Colonic mucosa (tissue), 4 donors: ENCODE measurements at regions not wholly inside any gene's neighbourhood (a gene's known extent, or its start where the extent isn't known, plus 50 kb on each side); places are given as distances from the start of the nearest gene placed in this dataset.

Experiments
- DNase-seq: peaks from one replicate; pipeline ENCODE4 v3.0.0-alpha.2; 2020
- H3K27ac ChIP-seq: fragments of 200-600 bp; one replicate; pipeline ENCODE4 v1.8.0; 2021
- H3K27me3 ChIP-seq: fragments of 200-600 bp; one replicate; pipeline ENCODE4 v1.8.0; 2021
- H3K36me3 ChIP-seq: fragments of 200-600 bp; one replicate; pipeline ENCODE4 v1.8.0; 2021
- H3K4me1 ChIP-seq: fragments of 200-600 bp; one replicate; pipeline ENCODE4 v1.8.0; 2021; ENCODE audit warnings: mild to moderate bottlenecking
- H3K4me3 ChIP-seq: fragments of 200-600 bp; one replicate; pipeline ENCODE4 v1.8.0; 2021
- H3K9ac ChIP-seq, 2 donors: one replicate each; pipeline ENCODE4 v1.7.0; 2013; ENCODE audit warnings: control low read depth in 2 of 2, low read depth in 2 of 2, low read length in 2 of 2
- H3K9me3 ChIP-seq: fragments of 200-600 bp; one replicate; pipeline ENCODE4 v1.8.0; 2021
- CTCF ChIP-seq: fragments of 200-600 bp; IDR thresholded peaks from one replicate; pipeline ENCODE4 v1.8.0; 2022; ENCODE audit warnings: antibody characterized with exemption, mild to moderate bottlenecking
- intact Hi-C: fragments of 100-400 bp; cut with DNase I; formaldehyde crosslinking; loops from one replicate; pipeline ENCODE4 v1.14.1; 2022
- donor health status: healthy.
- donor health status: DM: no; HTN: no; CAD: no.
- donor health status: DM: no; HTN: no; CAD: no.

- Histone ChIP-seq H3K27me3 (no peaks in the 10 kb centered on the region), H3K27ac (no peak overlapping the region), H3K36me3 (no peaks in the 10 kb centered on the region), H3K9ac (no peak overlapping the region), H3K4me3 (no peak overlapping the region), H3K9me3 (no peaks in the 10 kb centered on the region), H3K4me1 (no peaks in the 10 kb centered on the region)
- intact Hi-C loops: no loop called here
- no peak for TF ChIP-seq CTCF
- DNase-seq: no peak
Observed at GRCh38 chr18:72648079-72648478, 103.9 kb upstream of the CBLN2 start.

- Histone ChIP-seq H3K4me1 (no peaks in the 10 kb centered on the region), H3K4me3 (no peak overlapping the region), H3K36me3 (no peaks in the 10 kb centered on the region), H3K27me3 (no peaks in the 10 kb centered on the region), H3K9ac (no peak overlapping the region), H3K9me3 (no peaks in the 10 kb centered on the region), H3K27ac (no peak overlapping the region)
- no peak for DNase-seq
- intact Hi-C loops: no loop called here
- no peak for TF ChIP-seq CTCF
Observed at GRCh38 chr18:72640557-72640956, 96.4 kb upstream of the CBLN2 start.

GRCh38 chr18:72638376-72638775, 94.2 kb upstream of the CBLN2 start:
- Histone ChIP-seq H3K27me3 (no peaks in the 10 kb centered on the region), H3K9me3 (no peaks in the 10 kb centered on the region), H3K4me3 (no peak overlapping the region), H3K9ac (no peak overlapping the region), H3K27ac (no peak overlapping the region), H3K4me1 (no peaks in the 10 kb centered on the region), H3K36me3 (no peaks in the 10 kb centered on the region)
- intact Hi-C loops: no loop called here
- TF ChIP-seq CTCF: no peak
- DNase-seq: no peak

GRCh38 chr18:72637721-72638120, 93.6 kb upstream of the CBLN2 start:
- no peak overlapping the region for H3K27ac ChIP-seq
- no peak for DNase-seq
- TF ChIP-seq CTCF: no peak
- no peaks in the 10 kb centered on the region for H3K4me1 ChIP-seq
- no peaks in the 10 kb centered on the region for H3K36me3 ChIP-seq
- no peak overlapping the region for H3K9ac ChIP-seq
- no peak overlapping the region for H3K4me3 ChIP-seq
- no peaks in the 10 kb centered on the region for H3K27me3 ChIP-seq
- intact Hi-C loops: no loop called here
- H3K9me3 ChIP-seq: no peaks in the 10 kb centered on the region

GRCh38 chr18:72637299-72637698, 93.2 kb upstream of the CBLN2 start:
- Histone ChIP-seq H3K4me3 (no peak overlapping the region), H3K27ac (no peak overlapping the region), H3K9ac (no peak overlapping the region), H3K27me3 (no peaks in the 10 kb centered on the region), H3K9me3 (no peaks in the 10 kb centered on the region), H3K4me1 (no peaks in the 10 kb centered on the region), H3K36me3 (no peaks in the 10 kb centered on the region)
- TF ChIP-seq CTCF: no peak
- DNase-seq: no peak
- intact Hi-C loops: no loop called here

GRCh38 chr18:72636611-72637010, 92.5 kb upstream of the CBLN2 start:
- H3K4me3 ChIP-seq: no peak overlapping the region
- no peak overlapping the region for H3K27ac ChIP-seq
- TF ChIP-seq CTCF: no peak
- DNase-seq: no peak
- no peaks in the 10 kb centered on the region for H3K4me1 ChIP-seq
- H3K9ac ChIP-seq: no peak overlapping the region
- H3K9me3 ChIP-seq: no peaks in the 10 kb centered on the region
- no peaks in the 10 kb centered on the region for H3K27me3 ChIP-seq
- H3K36me3 ChIP-seq: no peaks in the 10 kb centered on the region
- intact Hi-C loops: no loop called here
